ENCODE measurements at regions not wholly inside any gene's neighbourhood (a gene's known extent, or its start where the extent isn't known, plus 50 kb on each side); places are given as distances from the start of the nearest gene placed in this dataset.

DNA sequence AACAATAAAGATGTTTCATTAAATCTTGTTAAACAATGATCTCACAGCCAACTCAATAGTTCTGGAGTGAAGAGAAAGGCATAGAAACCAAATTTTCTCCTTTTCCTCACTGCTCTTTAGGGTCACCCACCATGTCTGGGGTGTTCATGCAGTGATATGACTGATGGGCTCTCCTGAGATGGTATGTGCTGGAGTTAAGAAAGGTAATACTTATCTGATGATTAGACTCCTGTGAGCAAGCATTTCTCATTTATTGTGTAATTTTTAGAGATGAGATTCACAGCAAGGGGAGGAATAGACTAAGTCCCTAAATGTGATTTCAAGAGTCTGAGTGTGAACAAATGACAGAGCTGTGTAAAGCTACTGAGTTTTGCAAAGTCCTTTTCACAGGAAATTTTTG, 1361.3 kb upstream of the CELF2 start:
- TF ChIP-seq, protein P1, sequence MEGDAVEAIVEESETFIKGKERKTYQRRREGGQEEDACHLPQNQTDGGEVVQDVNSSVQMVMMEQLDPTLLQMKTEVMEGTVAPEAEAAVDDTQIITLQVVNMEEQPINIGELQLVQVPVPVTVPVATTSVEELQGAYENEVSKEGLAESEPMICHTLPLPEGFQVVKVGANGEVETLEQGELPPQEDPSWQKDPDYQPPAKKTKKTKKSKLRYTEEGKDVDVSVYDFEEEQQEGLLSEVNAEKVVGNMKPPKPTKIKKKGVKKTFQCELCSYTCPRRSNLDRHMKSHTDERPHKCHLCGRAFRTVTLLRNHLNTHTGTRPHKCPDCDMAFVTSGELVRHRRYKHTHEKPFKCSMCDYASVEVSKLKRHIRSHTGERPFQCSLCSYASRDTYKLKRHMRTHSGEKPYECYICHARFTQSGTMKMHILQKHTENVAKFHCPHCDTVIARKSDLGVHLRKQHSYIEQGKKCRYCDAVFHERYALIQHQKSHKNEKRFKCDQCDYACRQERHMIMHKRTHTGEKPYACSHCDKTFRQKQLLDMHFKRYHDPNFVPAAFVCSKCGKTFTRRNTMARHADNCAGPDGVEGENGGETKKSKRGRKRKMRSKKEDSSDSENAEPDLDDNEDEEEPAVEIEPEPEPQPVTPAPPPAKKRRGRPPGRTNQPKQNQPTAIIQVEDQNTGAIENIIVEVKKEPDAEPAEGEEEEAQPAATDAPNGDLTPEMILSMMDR (IDR thresholded peaks at IDR 0.05): no peak
- TF ChIP-seq POLR2A (IDR thresholded peaks at IDR 0.05): no peak

Measured in thyroid gland (tissue), 4 donors.